Epithelial cell of proximal tubule (primary cell): ENCODE measurements at regions not wholly inside any gene's neighbourhood (a gene's known extent, or its start where the extent isn't known, plus 50 kb on each side); places are given as distances from the start of the nearest gene placed in this dataset.
A peak's percentile ranks its signal among the peaks of the same experiment; 100 is the strongest.
"Not testable (repeated sequence)": the region's sequence is repeated elsewhere in the genome, so short reads cannot be mapped to it uniquely, and the experiment has no call there.

ENCODE experiments used
- DNase-seq: peaks from one replicate; pipeline ENCODE4 v3.0.0-alpha.2; 2011; ENCODE audit warnings: low read depth
- H3K4me3 ChIP-seq: 2 replicates; pipeline ENCODE4 v1.5.1; 2011; ENCODE audit warnings: low read depth, mild to moderate bottlenecking, low read length
- TF ChIP-seq, protein P1 (sequence below): conservative IDR thresholded peaks from 2 replicates; pipeline ENCODE4 v1.5.1; 2012; ENCODE audit warnings: low read depth, mild to moderate bottlenecking, low read length

DNA sequence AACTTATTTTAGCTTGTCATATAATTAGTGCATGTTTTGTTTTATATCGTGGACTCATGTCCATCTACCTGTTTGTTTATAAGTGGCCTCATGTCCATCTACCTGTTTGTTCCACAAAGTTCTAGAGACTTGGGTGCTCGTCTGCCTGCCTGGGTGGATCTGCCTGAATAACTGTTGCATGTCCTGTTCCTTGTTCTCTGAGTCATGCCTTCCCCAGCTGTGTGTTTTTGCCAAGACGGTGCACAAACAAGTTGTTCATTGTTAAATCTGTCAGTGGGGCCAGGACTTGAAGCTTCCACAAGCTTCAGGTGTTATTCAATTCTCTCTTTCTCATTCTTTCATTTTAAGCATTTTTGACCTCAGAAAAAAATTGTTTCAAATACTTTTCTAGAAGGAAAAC is 358.0 kb upstream of the CITED2 start:
- H3K4me3 ChIP-seq: no peak overlapping the region
- peak; percentile 83 for DNase-seq

DNA sequence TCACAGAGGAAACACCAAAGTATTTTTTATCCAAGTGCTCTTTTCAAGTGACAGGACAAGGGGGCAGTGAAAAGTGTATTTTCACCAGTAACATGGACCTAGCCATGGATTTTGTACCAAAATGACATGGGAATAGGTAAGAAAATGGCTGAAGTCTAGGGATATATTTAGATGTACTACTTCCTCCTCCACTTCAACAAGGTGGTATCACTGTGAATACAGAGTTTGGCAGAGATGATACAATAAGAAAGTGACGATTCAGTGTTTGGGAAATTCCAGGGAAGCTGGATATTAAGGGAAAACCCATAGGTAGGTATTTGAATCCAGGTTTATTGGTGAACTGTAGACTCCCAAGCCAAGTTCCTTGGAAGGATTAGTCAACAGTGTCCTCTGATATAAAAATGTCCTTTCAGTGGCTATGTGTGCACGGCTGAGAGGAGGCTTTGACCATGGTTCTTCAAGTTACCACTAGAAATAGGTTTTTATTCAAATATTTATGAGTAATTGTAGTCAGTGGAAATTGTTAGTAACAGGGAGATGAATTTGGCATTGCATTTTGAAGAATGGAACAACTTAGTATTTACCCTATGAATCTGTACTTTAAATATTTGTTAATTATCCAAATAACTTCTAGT is 356.0 kb upstream of the CITED2 start:
- H3K4me3 ChIP-seq: no peak overlapping the region
- no peak for DNase-seq
- TF ChIP-seq, protein P1, sequence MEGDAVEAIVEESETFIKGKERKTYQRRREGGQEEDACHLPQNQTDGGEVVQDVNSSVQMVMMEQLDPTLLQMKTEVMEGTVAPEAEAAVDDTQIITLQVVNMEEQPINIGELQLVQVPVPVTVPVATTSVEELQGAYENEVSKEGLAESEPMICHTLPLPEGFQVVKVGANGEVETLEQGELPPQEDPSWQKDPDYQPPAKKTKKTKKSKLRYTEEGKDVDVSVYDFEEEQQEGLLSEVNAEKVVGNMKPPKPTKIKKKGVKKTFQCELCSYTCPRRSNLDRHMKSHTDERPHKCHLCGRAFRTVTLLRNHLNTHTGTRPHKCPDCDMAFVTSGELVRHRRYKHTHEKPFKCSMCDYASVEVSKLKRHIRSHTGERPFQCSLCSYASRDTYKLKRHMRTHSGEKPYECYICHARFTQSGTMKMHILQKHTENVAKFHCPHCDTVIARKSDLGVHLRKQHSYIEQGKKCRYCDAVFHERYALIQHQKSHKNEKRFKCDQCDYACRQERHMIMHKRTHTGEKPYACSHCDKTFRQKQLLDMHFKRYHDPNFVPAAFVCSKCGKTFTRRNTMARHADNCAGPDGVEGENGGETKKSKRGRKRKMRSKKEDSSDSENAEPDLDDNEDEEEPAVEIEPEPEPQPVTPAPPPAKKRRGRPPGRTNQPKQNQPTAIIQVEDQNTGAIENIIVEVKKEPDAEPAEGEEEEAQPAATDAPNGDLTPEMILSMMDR: no peak

More for the DNA sequence above, 358.0 kb upstream of the CITED2 start:
- TF ChIP-seq, protein P1: no peak

DNA sequence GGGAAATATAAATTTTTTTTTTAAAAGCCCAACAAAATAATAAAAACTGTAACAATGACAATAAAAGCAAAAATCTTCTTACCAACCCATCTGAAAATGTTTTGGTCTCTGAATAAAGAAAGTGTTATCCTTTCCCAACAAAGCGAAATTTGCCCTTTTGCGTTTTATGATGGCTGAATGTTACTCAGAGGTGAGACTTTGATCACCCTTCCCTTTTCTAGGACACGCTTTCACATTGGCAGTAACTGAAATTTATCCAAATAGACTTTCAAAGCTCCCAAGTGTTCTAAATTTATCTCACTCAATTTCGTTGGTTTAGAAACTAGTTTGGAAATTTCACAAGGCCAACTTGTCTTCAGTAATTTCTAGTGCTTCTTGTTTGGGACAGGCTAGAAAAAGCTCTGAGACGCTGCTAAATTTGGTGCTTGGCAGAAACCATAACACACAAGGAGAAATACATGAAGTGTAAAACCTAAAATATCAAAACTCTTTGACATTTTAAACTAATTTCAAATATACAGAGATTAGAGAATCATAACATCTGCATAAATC is 354.5 kb upstream of the CITED2 start:
- TF ChIP-seq, protein P1: no peak
- no peak for DNase-seq
- no peak overlapping the region for H3K4me3 ChIP-seq

DNA sequence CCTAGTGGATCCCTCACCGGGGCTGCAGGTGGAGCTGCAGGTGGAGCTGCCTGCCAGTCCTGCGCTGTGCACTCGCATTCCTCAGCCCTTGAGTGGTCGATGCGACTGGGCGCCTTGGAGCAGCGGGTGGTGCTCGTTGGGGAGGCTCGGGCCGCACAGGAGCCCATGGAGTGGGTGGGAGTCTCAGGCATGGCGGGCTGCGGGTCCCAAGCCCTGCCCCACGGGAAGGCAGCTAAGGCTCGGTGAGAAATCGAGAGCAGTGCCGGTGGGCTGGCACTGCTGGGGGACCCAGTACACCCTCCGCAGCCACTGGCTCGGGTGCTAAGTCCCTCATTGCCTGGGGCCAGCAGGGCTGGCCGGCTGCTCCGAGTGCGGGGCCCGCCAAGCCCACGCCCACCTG is 351.8 kb upstream of the CITED2 start:
- not testable (repeated sequence) for DNase-seq, H3K4me3 ChIP-seq

DNA sequence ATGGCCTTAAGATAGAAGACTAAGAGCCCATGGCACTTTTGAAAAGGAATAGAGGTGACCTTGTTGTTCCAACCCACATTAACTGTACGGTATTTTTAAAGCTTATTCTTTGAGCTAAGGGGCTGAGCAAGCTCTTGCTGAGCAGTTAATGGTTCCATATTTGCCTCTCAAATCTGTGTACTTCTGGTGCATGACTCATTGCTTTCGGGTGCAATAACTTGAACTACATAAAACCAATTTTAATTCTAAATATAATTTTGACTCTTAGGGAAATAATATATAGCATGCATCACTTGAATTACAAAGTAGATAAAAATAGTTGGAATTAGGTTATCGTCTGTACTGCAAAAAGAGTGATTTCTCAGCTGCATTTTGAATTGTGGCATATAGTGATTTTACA is 348.1 kb upstream of the CITED2 start:
- no peak overlapping the region for H3K4me3 ChIP-seq
- TF ChIP-seq, protein P1: no peak
- DNase-seq: no peak

DNA sequence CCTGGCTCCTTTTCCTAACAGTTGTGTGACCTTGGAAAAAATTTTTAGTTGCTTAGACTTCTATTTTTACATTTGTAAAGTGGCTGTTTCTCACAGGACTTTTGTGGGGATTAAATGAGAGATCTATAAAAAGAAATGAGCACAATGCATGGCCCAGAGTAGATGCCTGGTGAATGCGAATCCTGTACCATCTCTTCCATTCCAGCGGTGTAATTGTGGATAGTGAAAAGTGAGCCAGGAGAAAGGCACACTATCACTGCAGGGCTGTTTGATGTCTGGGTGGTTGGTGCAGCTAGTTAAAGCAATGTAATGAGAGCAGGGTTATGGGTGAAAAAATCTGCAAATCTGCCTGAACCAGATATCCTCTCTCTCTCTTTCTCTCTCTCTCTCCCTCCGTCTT is 347.5 kb upstream of the CITED2 start:
- no peak for DNase-seq
- no peak overlapping the region for H3K4me3 ChIP-seq
- TF ChIP-seq, protein P1: no peak

DNA sequence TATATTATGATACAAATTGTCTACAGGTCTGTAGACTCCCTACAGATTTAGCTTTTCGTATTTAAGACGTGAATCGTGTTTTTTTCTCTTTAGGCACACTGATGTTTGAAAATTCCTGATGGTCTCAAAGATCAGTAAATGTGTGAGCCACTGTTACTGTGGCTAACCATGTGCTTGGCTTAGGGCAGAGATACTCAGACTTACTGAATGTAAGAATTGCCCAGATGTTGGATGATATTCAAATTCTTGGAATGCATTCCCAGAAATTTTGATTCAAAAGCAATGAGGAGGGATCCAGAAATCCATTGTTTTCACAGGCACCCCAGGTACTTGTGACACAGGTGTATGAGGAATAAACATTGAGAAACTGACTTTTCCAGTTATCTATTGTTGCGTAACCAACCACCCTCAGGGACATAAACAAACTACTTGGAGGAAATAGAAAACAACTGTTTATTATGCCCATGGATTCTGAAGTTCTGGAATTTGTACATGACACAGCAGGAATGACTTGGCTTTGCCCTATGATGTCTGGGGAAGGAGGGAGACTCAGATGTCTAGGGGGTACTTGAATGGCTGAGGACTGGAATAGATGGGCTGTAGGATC is 339.6 kb upstream of the CITED2 start:
- DNase-seq: no peak
- H3K4me3 ChIP-seq: no peak overlapping the region
- TF ChIP-seq, protein P1: no peak
